GM19025 (cell line): ENCODE measurements at regions not wholly inside any gene's neighbourhood (a gene's known extent, or its start where the extent isn't known, plus 50 kb on each side); places are given as distances from the start of the nearest gene placed in this dataset.

Source experiments
- ATAC-seq: cut with Tn5 transposase; IDR thresholded peaks from one replicate; pipeline ENCODE4 v1.9.1; 2021; ENCODE audit warnings: mild to moderate bottlenecking, low read depth, moderate library complexity; ENCODE audit not compliant: unreplicated experiment

- no peak for ATAC-seq
These were observed 133.5 kb upstream of the GALNT15 start for GRCh38 chr3:16040991-16041390.

GRCh38 chr3:16048435-16049318 is 125.8 kb upstream of the GALNT15 start:
- peak; percentile 96 for ATAC-seq

- ATAC-seq: no peak
These were observed 123.6 kb upstream of the GALNT15 start for GRCh38 chr3:16050641-16051467.

- no peak for ATAC-seq
These were observed 122.8 kb upstream of the GALNT15 start for GRCh38 chr3:16051691-16052090.

- ATAC-seq: no peak
These were observed 121.5 kb upstream of the GALNT15 start for GRCh38 chr3:16052964-16053363.

GRCh38 chr3:16053794-16054193 is 120.7 kb upstream of the GALNT15 start:
- ATAC-seq: no peak

- no peak for ATAC-seq
These were observed 118.8 kb upstream of the GALNT15 start for GRCh38 chr3:16055606-16056211.

GRCh38 chr3:16056217-16056616 is 118.3 kb upstream of the GALNT15 start:
- ATAC-seq: no peak

GRCh38 chr3:16058521-16058920 is 116.0 kb upstream of the GALNT15 start:
- no peak for ATAC-seq

GRCh38 chr3:16059081-16059537 is 115.4 kb upstream of the GALNT15 start:
- no peak for ATAC-seq

GRCh38 chr3:16059711-16060357 is 114.6 kb upstream of the GALNT15 start:
- no peak for ATAC-seq

GRCh38 chr3:16060358-16060852 is 114.1 kb upstream of the GALNT15 start:
- ATAC-seq: no peak

GRCh38 chr3:16060945-16061344 is 113.5 kb upstream of the GALNT15 start:
- no peak for ATAC-seq

- ATAC-seq: no peak
These were observed 113.0 kb upstream of the GALNT15 start for GRCh38 chr3:16061491-16061890.

GRCh38 chr3:16063603-16064002 is 110.9 kb upstream of the GALNT15 start:
- ATAC-seq: no peak

GRCh38 chr3:16064642-16065414 is 109.7 kb upstream of the GALNT15 start:
- no peak for ATAC-seq

GRCh38 chr3:16066545-16066944 is 107.9 kb upstream of the GALNT15 start:
- no peak for ATAC-seq

GRCh38 chr3:16066975-16067374 is 107.5 kb upstream of the GALNT15 start:
- ATAC-seq: no peak

- ATAC-seq: no peak
These were observed 106.5 kb upstream of the GALNT15 start for GRCh38 chr3:16067837-16068471.
